IPS-15b (cell line): ENCODE measurements at regions not wholly inside any gene's neighbourhood (a gene's known extent, or its start where the extent isn't known, plus 50 kb on each side); places are given as distances from the start of the nearest gene placed in this dataset.
"Not testable (repeated sequence)": the region's sequence is repeated elsewhere in the genome, so short reads cannot be mapped to it uniquely, and the experiment has no call there.

ENCODE experiments used
- H3K27me3 ChIP-seq: one replicate; pipeline ENCODE4 v1.6.1; 2013; ENCODE audit warnings: low read length; ENCODE audit not compliant: control insufficient read depth, insufficient read depth
- H3K36me3 ChIP-seq: one replicate; pipeline ENCODE4 v1.6.1; 2013; ENCODE audit warnings: low read length; ENCODE audit not compliant: control insufficient read depth, insufficient read depth
- H3K4me1 ChIP-seq: one replicate; pipeline ENCODE4 v1.6.1; 2013; ENCODE audit warnings: mild to moderate bottlenecking, low read length; ENCODE audit not compliant: control insufficient read depth, insufficient read depth
- H3K4me3 ChIP-seq: one replicate; pipeline ENCODE4 v1.5.1; 2013; ENCODE audit warnings: low read depth, low read length
- H3K9ac ChIP-seq: one replicate; pipeline ENCODE4 v1.6.1; 2013; ENCODE audit warnings: low read depth, mild to moderate bottlenecking, low read length
- H3K9me3 ChIP-seq: one replicate; pipeline ENCODE4 v1.6.1; 2013; ENCODE audit warnings: mild to moderate bottlenecking, low read length; ENCODE audit not compliant: control insufficient read depth, insufficient read depth

- H3K4me1 ChIP-seq, H3K9me3 ChIP-seq: not testable (repeated sequence)
Observed at GRCh38 chr20:17891131-17891530, 77.5 kb downstream of the SNX5 start.

GRCh38 chr20:17890330-17890729 lies 78.3 kb downstream of the SNX5 start:
- Histone ChIP-seq H3K9ac (no peak overlapping the region), H3K27me3 (no peaks in the 10 kb centered on the region), H3K4me3 (no peak overlapping the region), H3K36me3 (no peaks in the 10 kb centered on the region), H3K9me3 (peaks cover 3% of the 10 kb centered on the region), H3K4me1 (no peaks in the 10 kb centered on the region)

More at GRCh38 chr20:17891131-17891530, 77.5 kb downstream of the SNX5 start:
- not testable (repeated sequence) for H3K36me3 ChIP-seq, H3K27me3 ChIP-seq, H3K4me3 ChIP-seq, H3K9ac ChIP-seq

GRCh38 chr20:17889226-17889625 lies 79.4 kb downstream of the SNX5 start:
- H3K4me3 ChIP-seq: no peak overlapping the region
- peaks cover 3% of the 10 kb centered on the region for H3K9me3 ChIP-seq
- no peaks in the 10 kb centered on the region for H3K36me3 ChIP-seq

GRCh38 chr20:17888044-17888443 lies 80.5 kb downstream of the SNX5 start:
- Histone ChIP-seq H3K4me1 (peaks cover 7% of the 10 kb centered on the region), H3K9ac (no peak overlapping the region), H3K27me3 (no peaks in the 10 kb centered on the region), H3K9me3 (peaks cover 3% of the 10 kb centered on the region), H3K4me3 (no peak overlapping the region), H3K36me3 (no peaks in the 10 kb centered on the region)

More at GRCh38 chr20:17889226-17889625, 79.4 kb downstream of the SNX5 start:
- no peaks in the 10 kb centered on the region for H3K4me1 ChIP-seq
- H3K27me3 ChIP-seq: no peaks in the 10 kb centered on the region
- H3K9ac ChIP-seq: no peak overlapping the region

- Histone ChIP-seq H3K9me3 (peaks cover 3% of the 10 kb centered on the region), H3K27me3 (no peaks in the 10 kb centered on the region), H3K4me1 (peaks cover 7% of the 10 kb centered on the region), H3K36me3 (no peaks in the 10 kb centered on the region), H3K4me3 (no peak overlapping the region), H3K9ac (no peak overlapping the region)
Observed at GRCh38 chr20:17887331-17888030, 81.1 kb downstream of the SNX5 start.

- peaks cover 3% of the 10 kb centered on the region for H3K9me3 ChIP-seq
- no peaks in the 10 kb centered on the region for H3K36me3 ChIP-seq
- no peak overlapping the region for H3K9ac ChIP-seq
- H3K4me3 ChIP-seq: no peak overlapping the region
- H3K27me3 ChIP-seq: no peaks in the 10 kb centered on the region
- peaks cover 7% of the 10 kb centered on the region for H3K4me1 ChIP-seq
Observed at GRCh38 chr20:17885544-17885943, 83.0 kb downstream of the SNX5 start.

- H3K36me3 ChIP-seq: no peaks in the 10 kb centered on the region
- no peak overlapping the region for H3K9ac ChIP-seq
- H3K4me1 ChIP-seq: peaks cover 7% of the 10 kb centered on the region
- H3K9me3 ChIP-seq: peaks cover 3% of the 10 kb centered on the region
- H3K4me3 ChIP-seq: no peak overlapping the region
- H3K27me3 ChIP-seq: no peaks in the 10 kb centered on the region
Observed at GRCh38 chr20:17885076-17885475, 83.5 kb downstream of the SNX5 start.

- Histone ChIP-seq H3K9me3 (peaks cover 2% of the 10 kb centered on the region), H3K4me3 (no peak overlapping the region), H3K4me1 (peaks cover 7% of the 10 kb centered on the region), H3K27me3 (no peaks in the 10 kb centered on the region), H3K9ac (no peak overlapping the region), H3K36me3 (no peaks in the 10 kb centered on the region)
Observed at GRCh38 chr20:17884307-17885003, 84.1 kb downstream of the SNX5 start.

GRCh38 chr20:17883592-17884306 lies 84.8 kb downstream of the SNX5 start:
- Histone ChIP-seq H3K4me3 (no peak overlapping the region), H3K36me3 (no peaks in the 10 kb centered on the region), H3K9ac (peak overlapping the region; percentile 24), H3K4me1 (peaks cover 7% of the 10 kb centered on the region), H3K27me3 (no peaks in the 10 kb centered on the region), H3K9me3 (no peaks in the 10 kb centered on the region)

- Histone ChIP-seq H3K4me1 (peaks cover 7% of the 10 kb centered on the region), H3K9me3 (no peaks in the 10 kb centered on the region), H3K4me3 (no peak overlapping the region), H3K9ac (no peak overlapping the region), H3K27me3 (no peaks in the 10 kb centered on the region), H3K36me3 (no peaks in the 10 kb centered on the region)
Observed at GRCh38 chr20:17882834-17883591, 85.6 kb downstream of the SNX5 start.

- no peak overlapping the region for H3K4me3 ChIP-seq
- no peak overlapping the region for H3K9ac ChIP-seq
- H3K27me3 ChIP-seq: no peaks in the 10 kb centered on the region
- H3K9me3 ChIP-seq: no peaks in the 10 kb centered on the region
- no peaks in the 10 kb centered on the region for H3K36me3 ChIP-seq
- peaks cover 7% of the 10 kb centered on the region for H3K4me1 ChIP-seq
Observed at GRCh38 chr20:17882065-17882833, 86.3 kb downstream of the SNX5 start.
